ENCODE measurements at regions not wholly inside any gene's neighbourhood (a gene's known extent, or its start where the extent isn't known, plus 50 kb on each side); places are given as distances from the start of the nearest gene placed in this dataset.

DNA sequence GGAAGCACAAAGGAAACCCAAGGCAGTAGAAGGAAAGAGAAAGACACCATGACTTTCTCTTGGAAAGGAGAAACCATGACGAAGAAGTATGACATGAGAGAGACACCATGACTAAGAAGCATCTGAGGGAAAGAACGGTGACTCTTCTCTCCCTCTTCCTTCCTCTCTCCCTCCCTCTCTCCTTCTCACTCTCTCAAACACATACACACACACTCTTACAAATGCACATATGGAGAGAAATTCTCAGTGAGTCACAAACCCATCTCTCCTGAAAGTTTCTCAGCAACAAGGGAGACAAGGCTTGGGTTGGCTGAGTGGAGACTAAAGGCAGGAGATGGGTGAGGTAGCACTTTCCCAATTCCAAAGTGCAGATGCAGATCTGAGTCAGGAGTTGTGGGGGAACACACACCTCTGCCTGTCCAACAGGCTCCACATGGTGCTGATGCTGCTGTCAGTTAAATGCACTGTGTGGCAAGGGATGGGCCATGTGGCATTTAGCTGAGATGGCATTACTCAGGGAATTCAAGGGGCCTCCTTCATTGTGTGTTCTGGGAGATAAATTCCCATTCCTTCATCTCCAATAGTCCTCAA, 336.7 kb upstream of the C16orf82 start:
- DNase-seq = peak in 1 of 2 experiments; percentile 14

DNA sequence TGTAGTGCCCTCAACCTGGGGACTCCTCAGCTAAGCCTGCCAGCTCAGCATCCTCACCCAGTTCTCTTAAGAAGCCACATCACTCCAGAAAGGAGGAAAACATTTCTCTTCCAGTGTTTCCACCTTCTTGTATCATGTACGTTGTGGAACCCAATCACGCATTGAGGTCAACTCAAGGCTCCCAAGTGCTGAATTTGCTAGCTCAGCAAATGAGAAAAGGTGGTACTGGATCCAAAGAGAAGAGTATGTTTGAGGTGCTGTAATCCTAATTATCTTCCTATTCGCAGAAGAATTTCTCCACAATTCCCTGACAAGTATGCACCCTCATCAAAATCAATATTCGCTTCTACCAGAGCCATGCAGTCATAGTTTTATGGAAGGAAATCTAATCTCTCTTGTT, 335.0 kb upstream of the C16orf82 start:
- no peak for DNase-seq

- no peak for DNase-seq
Observed at GRCh38 chr16:26733710-26734109, 333.0 kb upstream of the C16orf82 start.

DNA sequence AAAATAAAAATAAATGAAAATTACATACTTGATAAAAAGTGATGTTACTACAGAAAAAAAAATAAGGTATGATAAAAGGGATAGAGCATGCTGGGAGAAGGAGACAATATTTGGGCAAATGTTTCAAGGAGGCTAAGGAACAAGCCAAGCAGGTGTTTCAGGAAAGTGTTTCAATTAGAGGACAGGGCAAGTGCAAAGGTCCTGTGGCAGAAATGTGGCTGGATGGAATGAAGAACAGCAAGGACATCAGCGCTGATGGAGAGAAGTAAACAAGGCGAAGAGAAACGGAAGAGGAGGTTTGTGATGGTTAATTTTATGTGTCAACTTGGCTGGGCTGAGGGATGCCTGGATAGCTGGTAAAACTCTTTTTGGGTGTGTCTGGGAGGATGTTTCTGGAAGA, 331.2 kb upstream of the C16orf82 start:
- no peak for DNase-seq

- no peak for DNase-seq
Observed at GRCh38 chr16:26736084-26736483, 330.6 kb upstream of the C16orf82 start.

GRCh38 chr16:26740771-26741170, 326.0 kb upstream of the C16orf82 start:
- no peak for DNase-seq

DNA sequence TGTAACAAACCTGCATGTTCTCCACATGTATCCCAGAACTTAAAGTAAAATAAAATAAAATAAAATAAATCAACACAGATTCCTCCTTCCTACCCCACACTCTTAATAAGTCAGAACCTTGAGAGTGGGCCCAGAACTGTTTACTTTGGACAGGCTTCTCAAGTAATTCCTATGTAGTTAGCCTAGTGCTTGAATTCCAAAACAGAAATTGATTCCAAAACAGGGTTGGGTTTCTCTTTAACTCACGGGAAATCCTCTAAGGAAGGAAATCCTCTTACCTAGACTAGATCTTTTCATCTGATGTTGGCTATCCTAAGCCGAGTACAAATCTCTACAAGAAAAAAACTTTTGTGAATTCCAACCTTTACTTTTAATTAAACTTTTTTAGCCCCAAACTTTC, 324.7 kb upstream of the C16orf82 start:
- DNase-seq = no peak

DNA sequence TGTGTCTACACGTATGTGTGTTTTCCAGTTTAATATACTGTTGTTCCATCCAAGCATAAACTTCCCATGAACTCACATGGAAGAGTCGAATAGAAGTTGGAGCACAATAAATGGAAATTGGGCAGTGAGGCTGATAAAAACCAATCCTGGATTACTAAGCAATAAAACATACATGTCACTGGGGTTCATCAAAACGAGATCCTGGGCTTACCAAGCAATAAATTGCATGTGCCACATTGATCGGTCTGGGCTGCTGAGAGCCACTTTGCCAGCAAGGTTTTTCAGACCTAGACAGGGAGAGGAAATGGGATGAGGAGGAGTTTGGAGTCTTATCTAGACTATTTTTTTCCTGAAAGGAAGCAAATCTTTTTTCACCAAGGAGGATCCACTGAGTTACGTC, 322.3 kb upstream of the C16orf82 start:
- no peak for DNase-seq

- DNase-seq = no peak
Observed at GRCh38 chr16:26747760-26748159, 319.0 kb upstream of the C16orf82 start.

GRCh38 chr16:26749072-26749471, 317.7 kb upstream of the C16orf82 start:
- DNase-seq = no peak

GRCh38 chr16:26752166-26752565, 314.6 kb upstream of the C16orf82 start:
- no peak for DNase-seq

GRCh38 chr16:26756633-26757032, 310.1 kb upstream of the C16orf82 start:
- no peak for DNase-seq

DNA sequence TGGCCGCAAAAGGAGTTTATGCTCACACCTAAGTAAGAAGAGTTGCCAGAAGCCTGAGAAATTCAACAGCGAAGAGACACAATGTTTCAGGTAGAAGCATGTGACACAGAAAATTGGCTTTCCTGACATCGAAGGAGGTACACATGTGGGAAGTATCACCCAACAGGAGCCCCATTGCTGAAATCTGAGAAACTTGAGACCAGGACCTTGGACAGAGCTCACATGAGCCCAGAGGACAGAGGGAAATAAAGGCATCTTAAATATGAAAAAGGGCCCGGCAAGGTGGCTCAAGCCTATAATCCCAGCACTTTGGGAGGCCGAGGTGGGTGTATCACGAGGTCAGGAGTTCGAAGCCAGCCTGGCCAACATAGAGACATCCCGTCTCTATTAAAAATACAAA, 304.1 kb upstream of the C16orf82 start:
- DNase-seq = no peak

DNA sequence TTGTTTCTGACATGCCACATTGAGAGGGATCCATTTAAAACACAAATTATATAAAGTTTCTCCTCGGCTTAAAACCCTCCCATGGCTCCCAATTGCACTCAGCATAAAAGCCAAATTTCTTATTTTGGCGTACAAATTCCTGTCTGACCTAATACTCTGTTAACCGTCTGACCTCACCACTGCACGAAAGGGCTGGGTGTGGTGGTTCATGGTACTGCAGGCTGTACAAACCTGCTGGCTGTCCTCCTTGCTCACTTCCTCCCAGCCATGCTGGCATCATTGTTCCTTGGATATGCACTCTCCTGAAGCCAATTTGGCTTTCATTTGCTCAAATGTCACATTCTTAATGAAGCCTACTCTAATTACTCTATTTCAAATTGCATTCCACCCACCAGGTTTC, 301.6 kb upstream of the C16orf82 start:
- peak in 1 of 2 experiments; percentile 19 for DNase-seq

GRCh38 chr16:26768385-26769010, 298.2 kb upstream of the C16orf82 start:
- no peak for DNase-seq

- DNase-seq = no peak
Observed at GRCh38 chr16:26770547-26770946, 296.2 kb upstream of the C16orf82 start.

DNA sequence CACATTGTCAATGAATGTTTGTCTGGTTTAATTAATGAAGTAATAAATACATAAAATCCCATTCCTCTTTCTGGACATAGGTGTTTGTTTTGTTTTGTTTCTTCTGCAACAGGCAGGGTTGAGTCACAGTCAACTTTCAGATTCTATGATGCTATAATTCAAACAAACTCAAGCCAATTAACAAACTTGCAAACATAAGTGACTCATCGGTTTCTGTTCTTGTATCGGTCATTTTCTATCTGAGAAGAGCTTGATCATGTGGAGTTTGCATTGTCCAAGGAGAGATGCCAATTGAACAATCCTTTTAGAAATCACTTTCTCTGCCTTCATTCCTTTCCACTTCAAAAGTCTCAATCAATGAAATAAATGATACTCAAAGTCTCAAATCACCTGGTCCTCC, 294.2 kb upstream of the C16orf82 start:
- no peak for DNase-seq

- no peak for DNase-seq
Observed at GRCh38 chr16:26777821-26778220, 288.9 kb upstream of the C16orf82 start.

- DNase-seq = no peak
Observed at GRCh38 chr16:26787924-26788323, 278.8 kb upstream of the C16orf82 start.

- no peak for DNase-seq
Observed at GRCh38 chr16:26791169-26791568, 275.6 kb upstream of the C16orf82 start.

- DNase-seq = peak; percentile 25 to 32
Observed at GRCh38 chr16:26795184-26795583, 271.5 kb upstream of the C16orf82 start.

GRCh38 chr16:26801628-26802027, 265.1 kb upstream of the C16orf82 start:
- no peak for DNase-seq

GRCh38 chr16:26802440-26802839, 264.3 kb upstream of the C16orf82 start:
- no peak for DNase-seq

DNA sequence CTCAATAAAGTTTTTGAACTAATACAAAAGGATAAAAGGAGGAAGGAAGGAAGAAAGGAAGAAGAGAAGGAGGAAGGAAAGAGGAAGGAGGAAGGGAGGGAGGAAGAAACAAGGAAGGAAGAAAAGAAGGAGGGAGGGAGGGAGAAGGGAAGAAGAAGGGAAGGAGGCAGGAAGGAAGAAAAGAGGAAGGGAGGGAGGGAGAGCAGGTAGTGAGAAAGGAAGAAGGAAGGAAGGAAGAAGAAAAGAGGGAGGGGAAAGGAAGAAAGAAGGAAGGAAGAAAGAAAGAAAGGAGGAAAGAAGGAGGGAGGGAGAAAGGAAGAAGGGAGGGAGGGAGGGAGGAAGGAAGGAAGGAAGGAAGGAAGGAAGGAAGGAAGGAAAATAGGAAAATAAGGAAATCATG, 263.8 kb upstream of the C16orf82 start:
- DNase-seq = no peak

DNA sequence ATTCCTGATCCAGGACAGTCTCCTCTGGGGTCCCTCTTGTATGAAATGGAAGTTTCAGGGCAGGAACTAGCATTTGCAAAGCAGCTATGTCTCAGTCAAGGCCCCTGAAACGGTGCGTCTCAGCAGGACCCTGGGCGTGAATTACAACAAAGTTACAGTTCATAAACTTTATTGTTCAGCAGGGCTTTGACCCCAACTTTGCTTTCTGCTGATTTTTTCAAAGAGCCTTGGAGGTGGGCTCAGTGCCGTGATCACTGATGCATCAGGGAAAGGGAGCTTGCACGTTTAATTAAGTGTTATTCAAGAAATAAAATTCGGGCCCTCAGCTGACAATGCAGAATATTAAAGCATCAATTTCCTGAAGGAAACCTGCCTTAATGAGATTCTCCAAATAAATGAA, 260.1 kb upstream of the C16orf82 start:
- DNase-seq = no peak
